ENCODE measurements at regions not wholly inside any gene's neighbourhood (a gene's known extent, or its start where the extent isn't known, plus 50 kb on each side); places are given as distances from the start of the nearest gene placed in this dataset.

- H3K4me1 ChIP-seq (ENCODE audit: control insufficient read depth, insufficient read depth, low read length): no peaks in the 10 kb centered on the region
- no peaks in the 10 kb centered on the region for H3K9me3 ChIP-seq (ENCODE audit: control insufficient read depth, insufficient read depth, low read depth, low read length)
- no peaks in the 10 kb centered on the region for H3K36me3 ChIP-seq (ENCODE audit: control insufficient read depth in 2 of 2, insufficient read depth in 1 of 2, low read length in 2 of 2)
- no peak overlapping the region for H3K27ac ChIP-seq (ENCODE audit: extremely low read depth, low read depth, low read length)
- CTCF ChIA-PET: interaction anchor here (0.6 to 1.5 kb wide), 3 partner anchors 29 to 434 kb away, joined by 3 to 5 read pairs (median 3); no protein-coding TSS in a partner anchor
- no peak for TF ChIP-seq GLIS1 (tag by site-specific recombination; IDR thresholded peaks at IDR 0.05)
- no peak for TF ChIP-seq ZSCAN30 (tag by site-specific recombination; IDR thresholded peaks at IDR 0.05)
- no peak for TF ChIP-seq ZNF530 (tag by site-specific recombination; IDR thresholded peaks at IDR 0.05; ENCODE audit: low read depth)
- TF ChIP-seq ZNF362 (tag by site-specific recombination; IDR thresholded peaks at IDR 0.05): no peak
- TF ChIP-seq ZNF112 (tag by site-specific recombination; IDR thresholded peaks at IDR 0.05): no peak
- TF ChIP-seq ZNF426 (tag by site-specific recombination; IDR thresholded peaks at IDR 0.05): no peak
- no peak for TF ChIP-seq ZNF561 (tag by site-specific recombination; IDR thresholded peaks at IDR 0.05; ENCODE audit: borderline replicate concordance)
- no peak for TF ChIP-seq ZNF76 (tag by site-specific recombination; IDR thresholded peaks at IDR 0.05; ENCODE audit: borderline replicate concordance, low read depth)
- no peak for TF ChIP-seq ZNF138 (tag by site-specific recombination; IDR thresholded peaks at IDR 0.05; ENCODE audit: borderline replicate concordance)
- no peak for TF ChIP-seq ZNF596 (tag by site-specific recombination; IDR thresholded peaks at IDR 0.05)
- POLR2A ChIA-PET: no interaction called here
- H3K4me3 ChIP-seq (ENCODE audit: low read depth, low read length): no peak overlapping the region
These were observed 323.2 kb upstream of the SLC39A10 start for GRCh38 chr2:195333869-195334268.

GRCh38 chr2:195331966-195332365 lies 325.1 kb upstream of the SLC39A10 start:
- TF ChIP-seq ATF2 (tag by site-specific recombination; IDR thresholded peaks at IDR 0.05; ENCODE audit: low read depth) (no peak), ZNF658 (tag by site-specific recombination; IDR thresholded peaks at IDR 0.05) (no peak), ZNF311 (tag by site-specific recombination; IDR thresholded peaks at IDR 0.05; ENCODE audit: borderline replicate concordance) (no peak), ZNF473 (tag by site-specific recombination; IDR thresholded peaks at IDR 0.05) (no peak), REST (tag by site-specific recombination; IDR thresholded peaks at IDR 0.05) (no peak), ZNF776 (tag by site-specific recombination; IDR thresholded peaks at IDR 0.05; ENCODE audit: borderline replicate concordance) (no peak), ZNF274 (IDR thresholded peaks at IDR 0.05; ENCODE audit: low read length) (no peak), ZNF274 (tag by site-specific recombination; IDR thresholded peaks at IDR 0.05; ENCODE audit: borderline replicate concordance) (no peak), BCL11A (tag by site-specific recombination; IDR thresholded peaks at IDR 0.05; ENCODE audit: low read depth) (no peak), ZNF76 (tag by site-specific recombination; IDR thresholded peaks at IDR 0.05; ENCODE audit: borderline replicate concordance, low read depth) (no peak), ZNF645 (tag by site-specific recombination; IDR thresholded peaks at IDR 0.05) (no peak), ZSCAN5A (tag by site-specific recombination; IDR thresholded peaks at IDR 0.05) (no peak), ZNF623 (tag by site-specific recombination; IDR thresholded peaks at IDR 0.05) (no peak)
- ChIA-PET POLR2A (no interaction called here), CTCF (interaction anchor here (1.7 kb wide), 1 partner anchor 328 kb away, joined by 5 read pairs; no protein-coding TSS in a partner anchor)
- Histone ChIP-seq H3K36me3 (ENCODE audit: control insufficient read depth in 2 of 2, insufficient read depth in 1 of 2, low read length in 2 of 2) (no peaks in the 10 kb centered on the region), H3K27ac (ENCODE audit: extremely low read depth, low read depth, low read length) (no peak overlapping the region), H3K4me1 (ENCODE audit: control insufficient read depth, insufficient read depth, low read length) (no peaks in the 10 kb centered on the region), H3K4me3 (ENCODE audit: low read depth, low read length) (no peak overlapping the region), H3K9me3 (ENCODE audit: control insufficient read depth, insufficient read depth, low read depth, low read length) (no peaks in the 10 kb centered on the region)
